GM18511 (cell line): ENCODE measurements at regions not wholly inside any gene's neighbourhood (a gene's known extent, or its start where the extent isn't known, plus 50 kb on each side); places are given as distances from the start of the nearest gene placed in this dataset.

ENCODE experiments used
- ATAC-seq: cut with Tn5 transposase; IDR thresholded peaks from one replicate; pipeline ENCODE4 v1.9.1; 2021; ENCODE audit warnings: mild to moderate bottlenecking, moderate library complexity; ENCODE audit not compliant: unreplicated experiment

GRCh38 chr5:41670854-41671479 lies 160.6 kb upstream of the PLCXD3 start:
- ATAC-seq, result no peak

- no peak for ATAC-seq
These were observed 159.8 kb upstream of the PLCXD3 start for GRCh38 chr5:41670216-41670615.

GRCh38 chr5:41661254-41661653 lies 150.9 kb upstream of the PLCXD3 start:
- no peak for ATAC-seq

GRCh38 chr5:41656597-41656996 lies 146.2 kb upstream of the PLCXD3 start:
- no peak for ATAC-seq

GRCh38 chr5:41650131-41650530 lies 139.7 kb upstream of the PLCXD3 start:
- no peak for ATAC-seq

GRCh38 chr5:41649659-41650058 lies 139.3 kb upstream of the PLCXD3 start:
- ATAC-seq, result no peak

GRCh38 chr5:41648996-41649395 lies 138.6 kb upstream of the PLCXD3 start:
- no peak for ATAC-seq

- ATAC-seq, result no peak
These were observed 131.2 kb upstream of the PLCXD3 start for GRCh38 chr5:41641621-41642020.

- ATAC-seq, result no peak
These were observed 128.3 kb upstream of the PLCXD3 start for GRCh38 chr5:41638685-41639084.

GRCh38 chr5:41637869-41638268 lies 127.5 kb upstream of the PLCXD3 start:
- peak; percentile 39 for ATAC-seq

GRCh38 chr5:41637424-41637823 lies 127.0 kb upstream of the PLCXD3 start:
- peak; percentile 55 for ATAC-seq

- peak; percentile 80 for ATAC-seq
These were observed 126.2 kb upstream of the PLCXD3 start for GRCh38 chr5:41636605-41637004.

GRCh38 chr5:41629897-41630296 lies 119.5 kb upstream of the PLCXD3 start:
- no peak for ATAC-seq

- ATAC-seq, result no peak
These were observed 115.2 kb upstream of the PLCXD3 start for GRCh38 chr5:41625571-41625970.

GRCh38 chr5:41621420-41621819 lies 111.0 kb upstream of the PLCXD3 start:
- ATAC-seq, result no peak

- ATAC-seq, result no peak
These were observed 107.6 kb upstream of the PLCXD3 start for GRCh38 chr5:41617843-41618515.

GRCh38 chr5:41610386-41610785 lies 100.0 kb upstream of the PLCXD3 start:
- ATAC-seq, result no peak

- ATAC-seq, result no peak
These were observed 90.3 kb upstream of the PLCXD3 start for GRCh38 chr5:41600731-41601130.

GRCh38 chr5:41598011-41598410 lies 87.6 kb upstream of the PLCXD3 start:
- ATAC-seq, result no peak

- no peak for ATAC-seq
These were observed 77.3 kb upstream of the PLCXD3 start for GRCh38 chr5:41587668-41588067.

- ATAC-seq, result no peak
These were observed 64.8 kb upstream of the PLCXD3 start for GRCh38 chr5:41575110-41575779.

GRCh38 chr5:41574391-41574790 lies 64.0 kb upstream of the PLCXD3 start:
- ATAC-seq, result no peak
